ENCODE measurements at regions not wholly inside any gene's neighbourhood (a gene's known extent, or its start where the extent isn't known, plus 50 kb on each side); places are given as distances from the start of the nearest gene placed in this dataset.

GRCh38 chr2:13351068-13351467, 634.3 kb downstream of the TRIB2 start:
- no peak for TF ChIP-seq CTCF (IDR thresholded peaks at IDR 0.05)
- no peak for TF ChIP-seq POLR2A (IDR thresholded peaks at IDR 0.05; ENCODE audit: low read length)

Measured in A549 (cell line).